Esophagus muscularis mucosa (tissue), 4 donors: ENCODE measurements at regions not wholly inside any gene's neighbourhood (a gene's known extent, or its start where the extent isn't known, plus 50 kb on each side); places are given as distances from the start of the nearest gene placed in this dataset.

Source experiments
- EP300 ChIP-seq: sonication (generic); formaldehyde crosslinking; IDR thresholded peaks from one replicate; pipeline ENCODE4 v1.6.1; 2017; ENCODE audit warnings: antibody characterized with exemption
- POLR2A ChIP-seq: fragments of 450-650 bp; IDR thresholded peaks from one replicate; pipeline ENCODE4 v1.6.1; 2017; ENCODE audit warnings: antibody characterized with exemption, moderate library complexity, mild to moderate bottlenecking, low read depth
- POLR2AphosphoS5 ChIP-seq, 2 donors: sonication (generic); formaldehyde crosslinking; IDR thresholded peaks; one replicate each; pipeline ENCODE4 v1.6.1; 2017; ENCODE audit warnings: antibody characterized with exemption in 2 of 2
- TF ChIP-seq, protein P1 (sequence below), 3 experiments: fragments of 200-600 bp in 2 of 3; fragments of 450-650 bp in 1 of 3; sonication (generic) in 2 of 3; IDR thresholded peaks; one replicate each; pipeline ENCODE4 v1.5.1; 2017 to 2019; ENCODE audit warnings: antibody characterized with exemption in 3 of 3, mild to moderate bottlenecking in 2 of 3, moderate library complexity in 1 of 3

DNA sequence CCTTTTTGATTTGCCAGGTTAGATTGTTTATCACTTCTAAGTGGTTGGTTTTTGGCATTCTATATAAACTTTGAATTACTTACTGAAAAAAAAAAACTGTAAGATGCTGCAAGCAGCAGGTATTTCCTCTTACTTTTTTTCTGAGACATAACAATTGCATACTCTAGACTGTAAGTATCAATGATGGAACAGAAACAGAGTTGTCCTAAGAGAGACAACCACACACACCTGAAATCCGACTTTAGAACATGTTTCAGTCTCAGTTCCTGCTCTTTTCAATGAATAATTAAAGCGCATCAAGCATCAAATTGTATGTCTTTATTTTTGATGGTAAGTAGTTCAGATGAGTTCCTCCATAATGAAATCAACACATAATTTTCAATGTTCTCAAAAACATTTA is 105.3 kb upstream of the KHDRBS2 start:
- TF ChIP-seq POLR2AphosphoS5 (IDR thresholded peaks at IDR 0.05) (no peak), POLR2A (no peak), EP300 (no peak)
- TF ChIP-seq, protein P1, sequence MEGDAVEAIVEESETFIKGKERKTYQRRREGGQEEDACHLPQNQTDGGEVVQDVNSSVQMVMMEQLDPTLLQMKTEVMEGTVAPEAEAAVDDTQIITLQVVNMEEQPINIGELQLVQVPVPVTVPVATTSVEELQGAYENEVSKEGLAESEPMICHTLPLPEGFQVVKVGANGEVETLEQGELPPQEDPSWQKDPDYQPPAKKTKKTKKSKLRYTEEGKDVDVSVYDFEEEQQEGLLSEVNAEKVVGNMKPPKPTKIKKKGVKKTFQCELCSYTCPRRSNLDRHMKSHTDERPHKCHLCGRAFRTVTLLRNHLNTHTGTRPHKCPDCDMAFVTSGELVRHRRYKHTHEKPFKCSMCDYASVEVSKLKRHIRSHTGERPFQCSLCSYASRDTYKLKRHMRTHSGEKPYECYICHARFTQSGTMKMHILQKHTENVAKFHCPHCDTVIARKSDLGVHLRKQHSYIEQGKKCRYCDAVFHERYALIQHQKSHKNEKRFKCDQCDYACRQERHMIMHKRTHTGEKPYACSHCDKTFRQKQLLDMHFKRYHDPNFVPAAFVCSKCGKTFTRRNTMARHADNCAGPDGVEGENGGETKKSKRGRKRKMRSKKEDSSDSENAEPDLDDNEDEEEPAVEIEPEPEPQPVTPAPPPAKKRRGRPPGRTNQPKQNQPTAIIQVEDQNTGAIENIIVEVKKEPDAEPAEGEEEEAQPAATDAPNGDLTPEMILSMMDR (IDR thresholded peaks at IDR 0.05): no peak
